ENCODE measurements at regions not wholly inside any gene's neighbourhood (a gene's known extent, or its start where the extent isn't known, plus 50 kb on each side); places are given as distances from the start of the nearest gene placed in this dataset.

- dilution Hi-C loops (cut with MboI; ENCODE audit: extremely low pct_ligation_motif_present, low sequenced_read_pairs): no loop called here
- Histone ChIP-seq H4K20me1 (replicated peaks; ENCODE audit: control insufficient read depth, extremely low read depth, insufficient read depth, low read length) (no peaks in the 10 kb centered on the region), H2AFZ (ENCODE audit: low read depth, low read length) (no peak overlapping the region), H3K4me2 (ENCODE audit: insufficient read depth, low read length) (no peak overlapping the region), H3K4me3 (replicated peaks in 1 of 3; ENCODE audit: insufficient read depth in 1 of 3, low read depth in 1 of 3, low read length in 3 of 3) (no peak overlapping the region), H3K4me1 (ENCODE audit: control insufficient read depth, extremely low read depth, insufficient read depth, low read length) (no peaks in the 10 kb centered on the region), H3K27ac (ENCODE audit: insufficient read depth, low read depth, low read length) (no peak overlapping the region), H3K9ac (replicated peaks; ENCODE audit: extremely low read depth, insufficient read depth, low read length) (no peak overlapping the region), H3K9me1 (replicated peaks; ENCODE audit: control insufficient read depth, extremely low read depth, insufficient read depth, low read length) (no peaks in the 10 kb centered on the region), H3K79me2 (ENCODE audit: control insufficient read depth, insufficient read depth, low read length) (no peaks in the 10 kb centered on the region), H3K27me3 (ENCODE audit: control insufficient read depth in 2 of 2, insufficient read depth in 2 of 2, low read length in 2 of 2) (no peaks in the 10 kb centered on the region), H3K9me3 (replicated peaks; ENCODE audit: control insufficient read depth, insufficient read depth, low read length) (no peaks in the 10 kb centered on the region), H3K36me3 (ENCODE audit: control insufficient read depth in 2 of 2, extremely low read depth in 1 of 2, insufficient read depth in 2 of 2, low read length in 2 of 2) (no peaks in the 10 kb centered on the region)
- intact Hi-C loops (cut with micrococcal nuclease): no loop called here
- POLR2A ChIA-PET: no interaction called here
- no peak for FAIRE-seq
- DNase-seq (ENCODE audit: low read depth, low spot score): no peak
- TF ChIP-seq JUN (IDR thresholded peaks at IDR 0.05; ENCODE audit: borderline replicate concordance, insufficient read depth, insufficient read length, low read depth) (no peak), GATA2 (IDR thresholded peaks at IDR 0.05; ENCODE audit: insufficient read depth, insufficient read length, low read depth, low read length) (no peak), POLR2AphosphoS5 (IDR thresholded peaks at IDR 0.05; ENCODE audit: insufficient read depth, low read depth, low read length) (no peak), FOS (IDR thresholded peaks at IDR 0.05; ENCODE audit: borderline replicate concordance, insufficient read depth, low read length) (no peak), EZH2 (IDR thresholded peaks at IDR 0.05; ENCODE audit: borderline replicate concordance, low read depth, low read length, severe bottlenecking) (no peak), POLR2A (IDR thresholded peaks at IDR 0.05; ENCODE audit: low read depth, low read length) (no peak), MYC (IDR thresholded peaks at IDR 0.05; ENCODE audit: low read depth, low read length) (no peak), CTCF (IDR thresholded peaks at IDR 0.05; ENCODE audit: extremely low read depth in 1 of 2, insufficient read depth in 1 of 2, low read depth in 1 of 2, low read length in 2 of 2) (no peak), MAX (IDR thresholded peaks at IDR 0.05; ENCODE audit: insufficient read depth, insufficient read length) (no peak)
- CTCF ChIA-PET: no interaction called here
- BruUV-seq (replicated peaks): no TSS peak
Measured at GRCh38 chr20:57879437-57879778, 169.6 kb upstream of the PMEPA1 start.
